GM18868 (cell line): ENCODE measurements at regions not wholly inside any gene's neighbourhood (a gene's known extent, or its start where the extent isn't known, plus 50 kb on each side); places are given as distances from the start of the nearest gene placed in this dataset.

ENCODE experiments used
- ATAC-seq: cut with Tn5 transposase; IDR thresholded peaks from one replicate; pipeline ENCODE4 v1.9.1; 2021; ENCODE audit warnings: mild to moderate bottlenecking, moderate library complexity; ENCODE audit not compliant: unreplicated experiment

GRCh38 chr12:65517656-65518210 lies 239.2 kb downstream of the MSRB3 start:
- no peak for ATAC-seq

GRCh38 chr12:65518771-65519170 lies 240.3 kb downstream of the MSRB3 start:
- ATAC-seq: no peak

GRCh38 chr12:65520658-65521057 lies 242.2 kb downstream of the MSRB3 start:
- ATAC-seq: no peak

- no peak for ATAC-seq
These were observed 244.7 kb downstream of the MSRB3 start for GRCh38 chr12:65522956-65523860.

- no peak for ATAC-seq
These were observed 246.2 kb downstream of the MSRB3 start for GRCh38 chr12:65524666-65525065.

- no peak for ATAC-seq
These were observed 247.1 kb downstream of the MSRB3 start for GRCh38 chr12:65525491-65526141.

GRCh38 chr12:65526311-65526710 lies 247.8 kb downstream of the MSRB3 start:
- ATAC-seq: no peak

- ATAC-seq: no peak
These were observed 249.6 kb downstream of the MSRB3 start for GRCh38 chr12:65528127-65528526.

GRCh38 chr12:65529106-65529505 lies 250.6 kb downstream of the MSRB3 start:
- no peak for ATAC-seq

GRCh38 chr12:65529771-65530435 lies 251.4 kb downstream of the MSRB3 start:
- no peak for ATAC-seq

- ATAC-seq: no peak
These were observed 253.7 kb downstream of the MSRB3 start for GRCh38 chr12:65532162-65532561.

- no peak for ATAC-seq
These were observed 254.3 kb downstream of the MSRB3 start for GRCh38 chr12:65532764-65533163.

GRCh38 chr12:65533177-65533883 lies 254.8 kb downstream of the MSRB3 start:
- no peak for ATAC-seq

- ATAC-seq: no peak
These were observed 255.9 kb downstream of the MSRB3 start for GRCh38 chr12:65534238-65534841.

GRCh38 chr12:65535946-65536345 lies 257.5 kb downstream of the MSRB3 start:
- ATAC-seq: no peak

- no peak for ATAC-seq
These were observed 257.9 kb downstream of the MSRB3 start for GRCh38 chr12:65536351-65536750.

GRCh38 chr12:65536876-65537681 lies 258.6 kb downstream of the MSRB3 start:
- no peak for ATAC-seq

- ATAC-seq: no peak
These were observed 259.5 kb downstream of the MSRB3 start for GRCh38 chr12:65537978-65538377.

GRCh38 chr12:65539023-65539422 lies 260.5 kb downstream of the MSRB3 start:
- ATAC-seq: no peak

GRCh38 chr12:65540140-65540539 lies 261.7 kb downstream of the MSRB3 start:
- no peak for ATAC-seq
